ENCODE measurements at regions not wholly inside any gene's neighbourhood (a gene's known extent, or its start where the extent isn't known, plus 50 kb on each side); places are given as distances from the start of the nearest gene placed in this dataset.

GRCh38 chr13:112007191-112007590 is 59.8 kb upstream of the SOX1 start:
- DNase-seq (ENCODE audit: low read depth, low spot score), result no peak
- H3K4me3 ChIP-seq (ENCODE audit: low read length), result no peak overlapping the region

GRCh38 chr13:112010714-112011113 is 56.2 kb upstream of the SOX1 start:
- DNase-seq (ENCODE audit: low read depth, low spot score), result no peak

GRCh38 chr13:112012016-112012704 is 54.8 kb upstream of the SOX1 start:
- H3K4me3 ChIP-seq (ENCODE audit: low read length), result no peak overlapping the region
- DNase-seq (ENCODE audit: low read depth, low spot score), result no peak

More at GRCh38 chr13:112010714-112011113, 56.2 kb upstream of the SOX1 start:
- no peak overlapping the region for H3K4me3 ChIP-seq (ENCODE audit: low read length)

- no peak overlapping the region for H3K4me3 ChIP-seq (ENCODE audit: low read length)
- DNase-seq (ENCODE audit: low read depth, low spot score), result no peak
Measured at GRCh38 chr13:112012705-112013085, 54.3 kb upstream of the SOX1 start.

GRCh38 chr13:112013665-112014064 is 53.3 kb upstream of the SOX1 start:
- no peak for DNase-seq (ENCODE audit: low read depth, low spot score)
- H3K4me3 ChIP-seq (ENCODE audit: low read length), result no peak overlapping the region

- H3K4me3 ChIP-seq (ENCODE audit: low read length), result no peak overlapping the region
- DNase-seq (ENCODE audit: low read depth, low spot score), result no peak
Measured at GRCh38 chr13:112014857-112015256, 52.1 kb upstream of the SOX1 start.

Data from Jurkat, Clone E6-1 (cell line).